ENCODE measurements at regions not wholly inside any gene's neighbourhood (a gene's known extent, or its start where the extent isn't known, plus 50 kb on each side); places are given as distances from the start of the nearest gene placed in this dataset.

DNA sequence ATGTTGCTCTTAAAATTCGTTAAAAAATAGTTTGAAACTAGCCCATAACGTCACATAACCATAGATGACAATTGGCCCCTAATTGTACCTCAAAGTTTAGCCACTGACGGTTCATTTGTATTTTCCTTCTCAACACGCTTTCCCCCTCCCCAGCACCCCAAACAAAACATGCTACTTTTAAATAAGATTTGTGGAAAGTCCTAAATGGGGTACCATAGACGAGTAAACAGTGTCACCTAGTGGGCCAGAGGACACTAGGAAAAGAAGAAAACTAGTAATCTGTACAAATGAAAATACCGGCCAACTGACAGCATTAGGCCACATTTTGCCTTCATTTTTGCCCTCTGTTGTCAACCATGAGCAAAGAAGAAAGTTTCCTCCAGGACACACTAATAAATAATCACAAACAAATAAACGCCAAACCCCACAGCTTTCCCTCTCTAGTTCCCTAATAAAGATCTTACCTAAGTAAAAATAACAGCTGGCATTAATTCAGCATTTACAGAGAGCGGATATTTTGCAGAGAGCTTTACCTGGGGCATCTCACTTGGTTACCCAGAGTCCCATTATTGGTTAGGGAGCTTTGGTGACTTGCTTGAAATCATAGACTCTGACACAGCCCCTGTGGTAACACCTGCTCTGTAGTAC lies 175.1 kb upstream of the ATP11B start:
- Mint-ChIP-seq H3K36me3 (ENCODE audit: low read depth) (no peaks in the 10 kb centered on the region), H3K27me3 (peaks cover 5% of the 10 kb centered on the region), H3K27ac (no peak overlapping the region), H3K4me1 (no peaks in the 10 kb centered on the region), H3K9me3 (no peaks in the 10 kb centered on the region), H3K4me3 (no peak overlapping the region)
- DNase-seq = no peak
- intact Hi-C loops (cut with micrococcal nuclease) = no loop called here

GRCh38 chr3:182618981-182619591 lies 174.2 kb upstream of the ATP11B start:
- no peaks in the 10 kb centered on the region for H3K4me1 Mint-ChIP-seq
- no peaks in the 10 kb centered on the region for H3K36me3 Mint-ChIP-seq (ENCODE audit: low read depth)
- H3K4me3 Mint-ChIP-seq = no peak overlapping the region
- DNase-seq = no peak
- H3K27me3 Mint-ChIP-seq = peaks cover 5% of the 10 kb centered on the region
- intact Hi-C loops (cut with micrococcal nuclease) = no loop called here
- H3K27ac Mint-ChIP-seq = no peak overlapping the region
- no peaks in the 10 kb centered on the region for H3K9me3 Mint-ChIP-seq

DNA sequence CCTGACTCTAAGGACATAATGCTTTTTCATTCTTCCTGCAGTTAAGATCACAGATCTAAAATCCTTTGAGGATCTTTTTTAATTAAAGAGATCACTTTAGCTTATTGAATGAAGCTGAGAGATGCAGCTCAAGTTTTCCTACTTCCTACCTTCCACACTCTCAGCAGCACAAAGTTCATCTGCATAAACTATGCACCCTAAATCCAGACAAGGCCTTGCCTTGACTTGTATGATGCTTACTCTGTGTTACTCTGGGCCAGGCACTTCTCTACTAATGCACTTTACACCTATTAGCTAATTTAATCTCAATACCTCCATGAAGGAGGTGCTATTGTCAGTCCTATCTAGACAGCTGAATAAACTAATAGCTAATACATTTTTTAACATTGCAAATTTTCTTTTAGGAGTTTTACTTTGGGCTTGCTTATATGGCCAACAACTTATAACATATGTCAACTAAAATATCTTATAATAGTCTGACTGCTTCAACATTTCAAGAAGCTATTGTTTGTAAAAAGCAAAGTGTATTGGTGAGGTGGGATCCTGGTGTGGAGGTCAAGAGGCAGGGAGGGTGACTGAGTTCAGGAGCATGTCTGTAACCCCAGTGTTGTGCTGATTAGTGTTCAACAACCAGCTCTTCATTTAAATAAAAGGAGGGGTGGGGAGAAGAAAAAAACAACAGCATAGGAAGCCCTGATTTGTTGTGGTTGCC lies 172.4 kb upstream of the ATP11B start:
- Mint-ChIP-seq H3K27me3 (peaks cover 4% of the 10 kb centered on the region), H3K4me1 (no peaks in the 10 kb centered on the region), H3K36me3 (ENCODE audit: low read depth) (no peaks in the 10 kb centered on the region), H3K27ac (no peak overlapping the region), H3K4me3 (no peak overlapping the region), H3K9me3 (no peaks in the 10 kb centered on the region)
- intact Hi-C loops (cut with micrococcal nuclease) = no loop called here
- DNase-seq = no peak

GRCh38 chr3:182621435-182622240 lies 171.7 kb upstream of the ATP11B start:
- Mint-ChIP-seq H3K27ac (no peak overlapping the region), H3K9me3 (no peaks in the 10 kb centered on the region), H3K4me3 (no peak overlapping the region), H3K36me3 (ENCODE audit: low read depth) (no peaks in the 10 kb centered on the region), H3K4me1 (no peaks in the 10 kb centered on the region), H3K27me3 (peaks cover 4% of the 10 kb centered on the region)
- intact Hi-C loops (cut with micrococcal nuclease) = no loop called here
- DNase-seq = no peak

- DNase-seq = no peak
- H3K27me3 Mint-ChIP-seq = peaks cover 4% of the 10 kb centered on the region
- H3K9me3 Mint-ChIP-seq = no peaks in the 10 kb centered on the region
- intact Hi-C loops (cut with micrococcal nuclease) = no loop called here
- no peaks in the 10 kb centered on the region for H3K36me3 Mint-ChIP-seq (ENCODE audit: low read depth)
- no peaks in the 10 kb centered on the region for H3K4me1 Mint-ChIP-seq
- no peak overlapping the region for H3K4me3 Mint-ChIP-seq
- H3K27ac Mint-ChIP-seq = no peak overlapping the region
These were observed 171.1 kb upstream of the ATP11B start for GRCh38 chr3:182622241-182622545.

DNA sequence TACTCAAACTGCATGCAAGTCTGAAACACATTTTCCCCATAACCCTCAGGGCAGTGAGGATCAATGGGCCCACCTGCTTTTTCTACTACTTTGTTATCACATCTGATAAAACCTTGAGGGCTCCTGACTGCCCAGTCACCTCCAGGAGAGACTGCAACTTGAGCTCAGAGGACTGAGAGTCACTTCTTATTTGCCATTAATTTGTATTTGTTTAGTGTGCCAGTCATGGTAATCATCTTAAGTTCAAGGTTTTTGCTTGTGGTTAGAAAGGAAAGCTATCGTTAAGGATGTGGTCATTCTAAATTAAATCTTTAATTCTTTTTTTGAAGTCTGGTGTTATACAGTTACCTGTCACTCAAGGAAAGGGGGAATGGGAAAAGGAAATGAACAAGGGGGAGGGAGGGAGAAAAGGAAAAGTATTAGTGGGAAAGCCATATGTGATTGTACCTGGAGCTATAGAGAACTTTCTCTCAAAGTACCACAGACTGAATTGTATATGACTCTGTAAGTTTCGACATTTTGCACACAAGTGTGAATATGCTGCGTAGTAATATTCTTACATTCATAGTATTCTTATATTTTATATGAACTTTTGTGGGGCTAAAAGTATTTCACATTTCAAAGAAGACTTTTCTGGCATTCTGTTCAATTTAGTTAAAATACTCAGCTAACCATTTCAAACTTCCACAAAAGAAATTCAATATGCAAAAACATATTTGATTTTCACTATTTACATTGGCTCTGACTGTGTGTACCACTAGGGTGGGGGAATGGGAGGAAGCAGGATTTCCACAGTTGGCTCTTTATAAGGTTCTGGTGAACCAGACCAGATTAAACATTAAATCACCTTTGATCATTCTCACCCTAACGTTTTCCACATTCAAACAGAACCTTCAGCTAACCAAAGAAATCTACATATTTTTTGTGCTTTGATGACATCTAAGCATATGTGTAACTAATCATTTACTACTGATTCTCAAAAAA lies 166.5 kb upstream of the ATP11B start:
- Mint-ChIP-seq H3K27ac (no peak overlapping the region), H3K9me3 (no peaks in the 10 kb centered on the region), H3K4me1 (no peaks in the 10 kb centered on the region), H3K4me3 (no peak overlapping the region), H3K27me3 (peaks cover 8% of the 10 kb centered on the region), H3K36me3 (ENCODE audit: low read depth) (no peaks in the 10 kb centered on the region)
- DNase-seq = no peak
- intact Hi-C loops (cut with micrococcal nuclease) = no loop called here

GRCh38 chr3:182628531-182628930 lies 164.8 kb upstream of the ATP11B start:
- H3K4me3 Mint-ChIP-seq = no peak overlapping the region
- no peaks in the 10 kb centered on the region for H3K4me1 Mint-ChIP-seq
- no peaks in the 10 kb centered on the region for H3K36me3 Mint-ChIP-seq (ENCODE audit: low read depth)
- H3K27ac Mint-ChIP-seq = no peak overlapping the region
- intact Hi-C loops (cut with micrococcal nuclease) = no loop called here
- DNase-seq = no peak
- no peaks in the 10 kb centered on the region for H3K9me3 Mint-ChIP-seq
- H3K27me3 Mint-ChIP-seq = peaks cover 8% of the 10 kb centered on the region

- Mint-ChIP-seq H3K4me3 (no peak overlapping the region), H3K27me3 (peaks cover 8% of the 10 kb centered on the region), H3K4me1 (no peaks in the 10 kb centered on the region), H3K36me3 (ENCODE audit: low read depth) (no peaks in the 10 kb centered on the region), H3K9me3 (no peaks in the 10 kb centered on the region), H3K27ac (no peak overlapping the region)
- intact Hi-C loops (cut with micrococcal nuclease) = no loop called here
- no peak for DNase-seq
These were observed 163.8 kb upstream of the ATP11B start for GRCh38 chr3:182629521-182629920.

DNA sequence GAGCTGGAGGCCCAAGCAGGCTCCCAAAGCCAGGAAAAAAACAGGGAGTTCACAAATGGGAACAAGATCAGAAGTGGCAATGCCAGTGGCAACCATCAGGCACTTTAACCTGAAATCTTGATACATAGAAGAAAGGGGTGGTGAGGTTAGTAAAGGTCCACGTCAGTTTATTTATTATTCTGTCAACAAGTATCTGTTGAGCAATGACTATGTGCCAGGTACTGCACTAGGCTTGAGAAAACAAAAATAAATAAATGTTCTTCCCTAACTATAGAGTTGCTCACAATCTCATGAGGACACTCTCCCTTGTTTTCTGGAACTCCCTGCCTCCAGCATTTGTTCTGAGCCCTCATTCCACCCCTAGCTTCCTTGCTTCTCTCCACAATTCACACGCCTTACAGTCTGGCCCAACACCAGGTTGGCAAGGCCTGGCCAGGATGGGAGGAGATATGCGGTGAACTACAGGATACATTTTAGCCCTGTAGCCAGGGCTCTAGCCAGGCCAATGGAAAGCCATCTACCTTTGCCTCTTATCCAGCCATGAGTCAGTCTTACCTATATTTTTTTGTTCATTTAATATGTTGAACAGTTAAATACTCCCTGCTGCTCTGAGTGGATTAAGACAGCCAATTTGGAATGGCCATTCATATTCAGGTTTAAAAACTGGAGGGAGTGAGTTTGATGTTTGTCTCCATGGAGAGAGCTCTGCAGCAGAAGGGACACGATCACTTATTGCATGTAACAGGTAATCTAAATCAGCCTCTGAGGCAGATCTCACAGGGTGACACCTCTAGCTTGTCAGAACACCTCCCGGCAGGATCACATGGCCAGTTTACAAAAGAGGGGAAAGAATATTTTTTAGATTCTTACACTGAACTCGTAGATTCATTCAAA lies 161.9 kb upstream of the ATP11B start:
- Mint-ChIP-seq H3K27me3 (peaks cover 10% of the 10 kb centered on the region), H3K27ac (no peak overlapping the region), H3K4me3 (no peak overlapping the region), H3K4me1 (no peaks in the 10 kb centered on the region), H3K9me3 (no peaks in the 10 kb centered on the region), H3K36me3 (ENCODE audit: low read depth) (no peaks in the 10 kb centered on the region)
- DNase-seq = no peak
- intact Hi-C loops (cut with micrococcal nuclease) = no loop called here

DNA sequence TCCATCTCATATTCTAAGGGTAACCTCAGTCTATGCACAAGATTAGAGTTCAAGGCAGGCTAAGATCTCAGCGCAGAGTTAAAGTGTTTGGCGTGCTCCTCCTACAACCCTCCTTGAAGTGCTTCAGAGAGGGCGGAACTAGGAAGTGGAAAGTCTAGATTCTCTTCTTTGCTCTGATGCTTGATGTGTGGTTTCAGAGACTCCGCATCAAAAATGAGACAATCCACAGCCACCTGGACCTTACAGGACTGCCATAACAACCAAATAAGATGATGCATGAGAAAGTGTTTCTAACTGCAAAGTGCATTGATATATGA lies 161.3 kb upstream of the ATP11B start:
- no peak for DNase-seq
- Mint-ChIP-seq H3K27me3 (peaks cover 9% of the 10 kb centered on the region), H3K9me3 (no peaks in the 10 kb centered on the region), H3K4me1 (no peaks in the 10 kb centered on the region), H3K4me3 (no peak overlapping the region), H3K36me3 (ENCODE audit: low read depth) (no peaks in the 10 kb centered on the region), H3K27ac (no peak overlapping the region)
- intact Hi-C loops (cut with micrococcal nuclease) = no loop called here

DNA sequence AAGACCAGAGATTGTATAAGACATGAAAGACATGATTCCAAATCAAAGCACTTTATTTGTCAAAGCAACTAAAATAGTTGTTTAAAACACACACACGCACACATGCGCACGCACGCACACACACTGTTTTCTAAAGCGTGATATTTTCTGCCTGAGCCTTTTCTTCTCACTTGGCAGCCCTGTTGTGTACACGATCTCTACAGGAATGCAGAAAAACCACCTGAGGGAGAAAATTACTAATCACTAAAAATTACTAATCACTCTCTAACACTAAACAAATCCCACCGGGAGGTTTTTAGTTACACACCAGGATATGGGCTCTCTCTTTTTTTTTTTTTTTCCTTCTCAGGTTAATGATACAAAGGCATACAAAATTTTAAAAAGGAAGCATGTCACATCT lies 160.1 kb upstream of the ATP11B start:
- no peaks in the 10 kb centered on the region for H3K9me3 Mint-ChIP-seq
- H3K27me3 Mint-ChIP-seq = peaks cover 7% of the 10 kb centered on the region
- intact Hi-C loops (cut with micrococcal nuclease) = no loop called here

DNA sequence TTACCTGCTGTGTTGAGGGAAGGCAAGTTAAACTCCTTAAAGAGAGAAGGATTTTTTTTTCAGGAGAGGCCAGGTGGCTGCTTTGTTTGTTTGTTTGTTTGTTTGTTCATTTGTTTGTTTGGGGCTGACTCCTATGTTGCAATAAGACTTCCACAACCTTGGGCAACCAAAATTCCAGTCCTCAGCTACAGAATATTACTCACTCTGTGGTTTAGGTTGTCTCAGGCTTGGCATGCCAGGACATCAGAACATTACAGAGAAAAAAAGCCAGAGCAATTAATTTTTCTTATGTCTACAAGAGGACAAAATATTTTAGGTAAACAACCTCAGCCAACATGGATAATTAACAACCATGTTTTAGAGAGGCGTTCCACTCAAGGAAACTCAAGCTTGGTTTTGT lies 156.7 kb upstream of the ATP11B start:
- DNase-seq = no peak
- intact Hi-C loops (cut with micrococcal nuclease) = no loop called here
- H3K4me3 Mint-ChIP-seq = no peak overlapping the region
- H3K27ac Mint-ChIP-seq = no peak overlapping the region
- H3K9me3 Mint-ChIP-seq = no peaks in the 10 kb centered on the region
- no peaks in the 10 kb centered on the region for H3K4me1 Mint-ChIP-seq
- H3K27me3 Mint-ChIP-seq = peaks cover 7% of the 10 kb centered on the region
- H3K36me3 Mint-ChIP-seq (ENCODE audit: low read depth) = no peaks in the 10 kb centered on the region

More for the DNA sequence above, 160.1 kb upstream of the ATP11B start:
- Mint-ChIP-seq H3K4me1 (no peaks in the 10 kb centered on the region), H3K36me3 (ENCODE audit: low read depth) (no peaks in the 10 kb centered on the region), H3K4me3 (no peak overlapping the region), H3K27ac (no peak overlapping the region)
- DNase-seq = no peak
